ENCODE measurements at regions not wholly inside any gene's neighbourhood (a gene's known extent, or its start where the extent isn't known, plus 50 kb on each side); places are given as distances from the start of the nearest gene placed in this dataset.
A peak's percentile ranks its signal among the peaks of the same experiment; 100 is the strongest.
"Not testable (repeated sequence)": the region's sequence is repeated elsewhere in the genome, so short reads cannot be mapped to it uniquely, and the experiment has no call there.

- TF ChIP-seq CGGBP1 (CRISPR knock-in tag; IDR thresholded peaks at IDR 0.05), result no peak
- TF ChIP-seq RBFOX2 (IDR thresholded peaks at IDR 0.05; ENCODE audit: low read depth, low read length), result no peak
- TF ChIP-seq ZBTB12 (CRISPR knock-in tag; IDR thresholded peaks at IDR 0.05), result 0 out of 2 replicates have a peak, but pooled peaks have one; percentile 14
- no peak for TF ChIP-seq ZFPM2 (CRISPR knock-in tag; IDR thresholded peaks at IDR 0.05)
- peak; percentile 67 for TF ChIP-seq ATF3 (IDR thresholded peaks at IDR 0.05)
- no peak for TF ChIP-seq ATF3 (CRISPR knock-in tag; conservative IDR thresholded peaks at IDR 0.05)
- no peak for TF ChIP-seq MYBL2 (IDR thresholded peaks at IDR 0.05; ENCODE audit: low read depth)
- TF ChIP-seq MYBL2 (CRISPR knock-in tag; IDR thresholded peaks at IDR 0.05; ENCODE audit: borderline replicate concordance), result no peak
- no peak for TF ChIP-seq ZNF75A (CRISPR knock-in tag; IDR thresholded peaks at IDR 0.05)
- peak; percentile 78 for TF ChIP-seq CEBPB (tag; IDR thresholded peaks at IDR 0.05)
- TF ChIP-seq SMAD3 (CRISPR knock-in tag; conservative IDR thresholded peaks at IDR 0.05), result no peak
- no peak for TF ChIP-seq ZNF324 (CRISPR knock-in tag; IDR thresholded peaks at IDR 0.05)
- TF ChIP-seq GABPA (tag; conservative IDR thresholded peaks at IDR 0.05; ENCODE audit: low read depth), result peak; percentile 57
- TF ChIP-seq IRF9 (tag; IDR thresholded peaks at IDR 0.05), result 0 out of 2 replicates have a peak, but pooled peaks have one; percentile 22
- TF ChIP-seq NFATC3 (IDR thresholded peaks at IDR 0.05), result no peak
- TF ChIP-seq C11orf30 (IDR thresholded peaks at IDR 0.05; ENCODE audit: low read depth), result peak; percentile 17; the same call in 1 of the 2 replicates
- 0 out of 2 replicates have a peak, but pooled peaks have one; percentile 69 for TF ChIP-seq ATF4 (CRISPR knock-in tag; IDR thresholded peaks at IDR 0.05)
- TF ChIP-seq TAF15 (IDR thresholded peaks at IDR 0.05; ENCODE audit: low read depth, low read length), result no peak
- TF ChIP-seq DLX4 (CRISPR knock-in tag; IDR thresholded peaks at IDR 0.05), result no peak
- TF ChIP-seq GATAD2A (IDR thresholded peaks at IDR 0.05), result no peak
Measured at GRCh38 chr5:87524217-87524616, 111.5 kb upstream of the CCNH start (continued).

- H3K27ac ChIP-seq (ENCODE audit: extremely low read depth, low read depth, low read length); H3K4me3 ChIP-seq; H3K27me3 ChIP-seq (ENCODE audit: control insufficient read depth in 2 of 2, insufficient read depth in 2 of 2, low read length in 2 of 2); H3K4me2 ChIP-seq (ENCODE audit: insufficient read depth, low read length); H3K79me2 ChIP-seq (ENCODE audit: control insufficient read depth, insufficient read depth, low read length); BruUV-seq (replicated peaks); H3K4me1 ChIP-seq (replicated peaks in 1 of 2; ENCODE audit: control insufficient read depth in 2 of 2, insufficient read depth in 2 of 2, low read length in 2 of 2); H2AFZ ChIP-seq (ENCODE audit: low read depth, low read length); H3K9ac ChIP-seq (ENCODE audit: insufficient read depth in 1 of 2, low read depth in 2 of 2, low read length in 2 of 2); POLR2A ChIA-PET; FAIRE-seq; intact Hi-C loops (cut with micrococcal nuclease); H4K20me1 ChIP-seq (replicated peaks; ENCODE audit: control insufficient read depth, insufficient read depth, low read length); H3K9me3 ChIP-seq (replicated peaks; ENCODE audit: control insufficient read depth, insufficient read depth, low read depth, low read length); H3K9me1 ChIP-seq (ENCODE audit: control insufficient read depth, insufficient read depth, low read length); in situ Hi-C loops (cut with MboI); H3K36me3 ChIP-seq (ENCODE audit: control insufficient read depth, insufficient read depth, low read length); DNase-seq (ENCODE audit: extremely low read depth in 1 of 4, low spot score in 3 of 4); ATAC-seq; CTCF ChIA-PET (ENCODE audit: low intra/inter-chr PET ratio): not testable (repeated sequence)
- WGBS (ENCODE audit: insufficient coverage, low coverage, missing lambda C conversion rate), result 4% methylated on average over 3 of the region's 3 CpGs
Measured at GRCh38 chr5:87511778-87512177, 99.0 kb upstream of the CCNH start.

Data from K562 (cell line).